IPS DF 4.7 (cell line): ENCODE measurements at regions not wholly inside any gene's neighbourhood (a gene's known extent, or its start where the extent isn't known, plus 50 kb on each side); places are given as distances from the start of the nearest gene placed in this dataset.
"Not testable (repeated sequence)": the region's sequence is repeated elsewhere in the genome, so short reads cannot be mapped to it uniquely, and the experiment has no call there.

Experiments used
- DNase-seq: peaks from one replicate; pipeline ENCODE4 v3.0.0-alpha.2; 2013; ENCODE audit warnings: low spot score; ENCODE audit errors: extremely low read depth

- DNase-seq: no peak
These were observed 683.8 kb upstream of the PABPC4L start for GRCh38 chr4:134885436-134885835.

GRCh38 chr4:134883831-134884449, 682.4 kb upstream of the PABPC4L start:
- no peak for DNase-seq

- no peak for DNase-seq
These were observed 677.4 kb upstream of the PABPC4L start for GRCh38 chr4:134879019-134879418.

DNA sequence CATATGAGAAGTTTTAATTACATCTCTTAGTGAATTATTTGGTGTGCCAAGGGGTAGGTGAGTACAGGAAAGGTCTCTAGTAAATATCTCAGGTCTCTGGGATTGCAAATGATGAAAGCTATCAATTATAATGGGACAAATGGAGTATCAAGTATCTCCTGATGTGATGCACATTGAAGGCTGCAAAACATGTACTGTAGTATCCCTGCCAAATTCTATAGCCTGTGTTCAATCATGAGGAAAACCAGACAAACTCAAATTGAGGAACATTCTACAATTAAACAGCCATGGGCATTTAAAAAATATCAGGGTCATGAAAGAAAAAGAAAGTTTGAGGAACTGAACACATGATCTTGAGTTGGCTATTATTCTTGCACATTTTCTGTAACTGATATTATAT, 665.4 kb upstream of the PABPC4L start:
- no peak for DNase-seq

DNA sequence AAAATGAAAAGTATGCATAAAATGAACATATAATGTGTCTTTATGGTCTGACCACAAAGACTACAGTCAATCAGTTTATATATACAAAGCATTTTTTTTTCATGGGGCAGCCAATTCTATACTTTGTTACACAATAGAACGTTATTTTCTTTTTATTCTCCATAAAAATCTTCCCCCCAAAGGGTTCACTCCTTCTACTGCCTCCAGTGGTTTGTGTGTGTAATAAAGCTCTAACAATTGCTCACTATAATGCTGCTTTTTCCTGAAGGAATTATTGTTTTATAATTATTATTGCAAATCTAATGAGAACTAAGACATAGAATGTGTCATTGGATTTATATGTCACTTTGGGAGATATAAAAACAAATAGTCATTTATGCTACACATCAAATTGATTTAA, 664.1 kb upstream of the PABPC4L start:
- no peak for DNase-seq

DNA sequence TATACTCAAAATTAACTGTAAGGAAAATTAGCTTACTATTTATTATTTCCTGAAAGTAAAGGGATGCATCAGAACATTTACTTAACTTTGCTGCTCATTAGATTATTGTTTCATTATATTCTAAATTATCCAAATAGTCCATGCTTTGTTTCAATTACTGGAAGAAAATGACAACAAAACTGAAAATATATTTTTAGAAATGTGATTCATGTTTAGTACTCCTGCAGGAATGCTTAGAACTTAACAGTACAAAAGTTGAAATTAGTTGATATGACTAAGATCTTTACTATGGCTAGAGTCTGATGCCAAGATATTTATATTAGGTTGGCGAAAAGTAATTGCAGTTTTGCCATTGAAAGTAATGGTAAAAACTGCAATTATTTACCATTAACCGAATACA, 660.5 kb upstream of the PABPC4L start:
- no peak for DNase-seq

GRCh38 chr4:134848681-134849080, 647.1 kb upstream of the PABPC4L start:
- DNase-seq: no peak

- DNase-seq: not testable (repeated sequence)
These were observed 629.2 kb upstream of the PABPC4L start for GRCh38 chr4:134830741-134831140.

DNA sequence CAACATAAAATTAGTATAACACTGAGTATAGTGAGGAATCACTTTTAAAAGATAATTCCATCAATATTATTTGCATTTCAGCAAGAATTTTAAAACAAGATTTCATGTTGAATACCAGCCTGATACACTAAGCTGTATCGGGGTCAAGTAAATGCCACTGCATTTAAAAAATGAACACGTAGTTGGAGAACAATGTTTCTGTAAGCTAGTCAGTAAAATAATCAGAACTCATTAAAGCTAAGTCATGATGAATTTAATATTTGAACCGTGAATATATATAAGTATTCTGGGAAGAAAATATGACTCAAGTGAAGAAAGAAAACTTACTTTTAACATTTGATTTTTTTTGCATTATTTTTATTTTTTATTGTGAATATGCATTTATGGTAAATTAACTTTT, 611.0 kb upstream of the PABPC4L start:
- DNase-seq: no peak

GRCh38 chr4:134807231-134807745, 605.7 kb upstream of the PABPC4L start:
- no peak for DNase-seq

- DNase-seq: no peak
These were observed 597.0 kb upstream of the PABPC4L start for GRCh38 chr4:134798573-134798972.

- no peak for DNase-seq
These were observed 585.7 kb upstream of the PABPC4L start for GRCh38 chr4:134787315-134787714.

GRCh38 chr4:134780244-134780643, 578.7 kb upstream of the PABPC4L start:
- no peak for DNase-seq

GRCh38 chr4:134777606-134778005, 576.0 kb upstream of the PABPC4L start:
- no peak for DNase-seq

- no peak for DNase-seq
These were observed 572.0 kb upstream of the PABPC4L start for GRCh38 chr4:134773497-134774000.

- no peak for DNase-seq
These were observed 560.5 kb upstream of the PABPC4L start for GRCh38 chr4:134762053-134762452.

GRCh38 chr4:134756421-134756820, 554.8 kb upstream of the PABPC4L start:
- no peak for DNase-seq

GRCh38 chr4:134754301-134755019, 552.9 kb upstream of the PABPC4L start:
- no peak for DNase-seq

DNA sequence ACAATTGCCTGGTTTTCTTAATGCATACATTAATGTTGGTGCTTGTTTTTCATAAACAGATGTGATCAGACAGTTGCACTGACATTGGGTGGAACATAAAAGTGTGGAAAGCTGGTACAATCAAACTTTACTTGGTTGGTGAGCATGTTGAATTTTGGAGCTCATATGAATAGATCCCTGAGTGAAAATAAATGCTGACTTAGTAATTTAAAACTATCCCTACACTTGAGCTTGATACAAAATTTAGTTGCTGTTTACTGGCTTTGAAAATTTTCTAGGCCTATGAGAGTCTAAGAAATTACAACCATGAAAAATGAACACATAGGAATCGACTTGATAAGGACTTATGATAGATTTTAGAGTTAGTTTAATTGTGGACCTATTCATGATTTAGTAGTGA, 551.8 kb upstream of the PABPC4L start:
- DNase-seq: no peak

- DNase-seq: no peak
These were observed 545.7 kb upstream of the PABPC4L start for GRCh38 chr4:134747108-134747805.

DNA sequence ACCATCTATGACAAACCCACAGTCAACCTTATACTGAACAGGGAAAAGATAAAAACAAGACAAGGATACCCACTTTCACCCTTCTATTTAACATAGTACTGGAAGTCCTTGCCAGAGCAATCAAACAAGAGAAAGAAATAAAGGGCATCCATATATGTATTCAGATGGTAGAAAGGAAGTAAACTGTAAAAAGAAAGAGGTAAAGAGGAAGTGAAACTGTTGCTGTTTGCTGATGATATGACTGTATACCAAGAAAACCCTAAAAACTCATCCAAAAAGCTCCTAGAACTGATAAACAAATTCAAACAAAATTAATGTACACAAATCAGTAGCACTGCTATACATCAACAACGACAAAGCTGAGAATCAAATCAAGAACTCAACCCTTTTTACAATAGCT, 538.7 kb upstream of the PABPC4L start:
- no peak for DNase-seq

- no peak for DNase-seq
These were observed 534.3 kb upstream of the PABPC4L start for GRCh38 chr4:134735901-134736300.
